Activated CD4-positive, CD25-positive, alpha-beta regulatory T cell (primary cell): ENCODE measurements at regions not wholly inside any gene's neighbourhood (a gene's known extent, or its start where the extent isn't known, plus 50 kb on each side); places are given as distances from the start of the nearest gene placed in this dataset.
"Not testable (repeated sequence)": the region's sequence is repeated elsewhere in the genome, so short reads cannot be mapped to it uniquely, and the experiment has no call there.

Experiments
- DNase-seq, 4 experiments: peaks; one replicate each; lab custom pipeline; 2025; lab: John Stamatoyannopoulos, UW

GRCh38 chr5:100017520-100018262 is 517.5 kb upstream of the FAM174A start:
- no peak for DNase-seq

GRCh38 chr5:100013305-100013704 is 521.9 kb upstream of the FAM174A start:
- not testable (repeated sequence) for DNase-seq

- DNase-seq: not testable (repeated sequence)
These were observed 524.0 kb upstream of the FAM174A start for GRCh38 chr5:100011160-100011559.

- DNase-seq: no peak
These were observed 530.2 kb upstream of the FAM174A start for GRCh38 chr5:100004969-100005368.

GRCh38 chr5:99998319-99998718 is 536.9 kb upstream of the FAM174A start:
- no peak for DNase-seq

- no peak for DNase-seq
These were observed 539.8 kb upstream of the FAM174A start for GRCh38 chr5:99995407-99995806.

- no peak for DNase-seq
These were observed 561.4 kb upstream of the FAM174A start for GRCh38 chr5:99973779-99974178.

GRCh38 chr5:99955962-99956361 is 579.2 kb upstream of the FAM174A start:
- no peak for DNase-seq

GRCh38 chr5:99955006-99955405 is 580.2 kb upstream of the FAM174A start:
- no peak for DNase-seq

- DNase-seq: no peak
These were observed 585.1 kb upstream of the FAM174A start for GRCh38 chr5:99949969-99950524.

GRCh38 chr5:99949361-99949760 is 585.8 kb upstream of the FAM174A start:
- DNase-seq: no peak

- no peak for DNase-seq
These were observed 586.3 kb upstream of the FAM174A start for GRCh38 chr5:99948850-99949249.

- no peak for DNase-seq
These were observed 589.4 kb upstream of the FAM174A start for GRCh38 chr5:99945478-99946442.

GRCh38 chr5:99940540-99940939 is 594.6 kb upstream of the FAM174A start:
- no peak for DNase-seq

- no peak for DNase-seq
These were observed 598.3 kb upstream of the FAM174A start for GRCh38 chr5:99936911-99937310.

GRCh38 chr5:99929806-99930135 is 605.4 kb upstream of the FAM174A start:
- no peak for DNase-seq

GRCh38 chr5:99929067-99929805 is 605.9 kb upstream of the FAM174A start:
- DNase-seq: no peak

GRCh38 chr5:99928490-99928889 is 606.7 kb upstream of the FAM174A start:
- no peak for DNase-seq

GRCh38 chr5:99926463-99926862 is 608.7 kb upstream of the FAM174A start:
- no peak for DNase-seq

- DNase-seq: no peak
These were observed 612.8 kb upstream of the FAM174A start for GRCh38 chr5:99922386-99922785.

GRCh38 chr5:99911971-99912370 is 623.2 kb upstream of the FAM174A start:
- DNase-seq: no peak

- no peak for DNase-seq
These were observed 628.4 kb upstream of the FAM174A start for GRCh38 chr5:99906776-99907175.
